NCI-H446 treated with DMSO at 0.1 percent for 48 hours (cell line): ENCODE measurements at regions not wholly inside any gene's neighbourhood (a gene's known extent, or its start where the extent isn't known, plus 50 kb on each side); places are given as distances from the start of the nearest gene placed in this dataset.

ENCODE experiments used
- DNase-seq: peaks from one replicate; lab custom pipeline; 2025; lab: John Stamatoyannopoulos, UW

DNA sequence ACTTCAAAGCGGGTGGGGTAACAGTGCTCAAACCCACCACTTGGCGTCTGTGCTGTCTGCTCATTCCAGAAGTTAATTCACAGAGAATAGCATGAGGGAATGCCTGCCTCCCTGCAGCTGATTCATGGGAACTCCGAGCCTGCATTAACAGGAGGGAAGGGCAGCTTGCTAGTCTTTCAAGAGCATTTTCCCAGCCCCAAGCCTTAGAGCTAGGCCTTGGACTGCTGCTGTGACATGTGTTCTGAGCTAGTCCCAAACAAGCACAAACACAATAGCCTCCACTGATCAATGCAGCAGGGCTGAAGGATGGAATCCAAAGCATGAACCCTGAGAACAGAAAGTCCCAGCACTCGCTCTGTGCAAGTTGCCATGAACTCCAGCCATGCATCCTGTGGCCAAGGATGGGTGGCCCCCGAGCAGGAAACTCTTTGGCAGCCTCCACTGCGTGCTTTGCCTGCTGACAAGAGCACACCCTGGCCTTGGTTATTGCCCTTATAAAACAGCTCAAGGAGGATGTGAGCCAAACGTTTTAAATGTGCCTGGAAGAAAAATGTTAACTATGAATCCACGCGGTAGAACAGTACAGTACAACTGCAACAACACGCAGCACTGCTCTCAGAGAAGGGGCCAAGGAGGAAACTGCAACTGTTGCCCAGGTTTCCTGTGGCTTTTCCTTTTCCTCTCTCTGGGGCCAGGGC is 653.1 kb upstream of the KLF4 start:
- DNase-seq: no peak

DNA sequence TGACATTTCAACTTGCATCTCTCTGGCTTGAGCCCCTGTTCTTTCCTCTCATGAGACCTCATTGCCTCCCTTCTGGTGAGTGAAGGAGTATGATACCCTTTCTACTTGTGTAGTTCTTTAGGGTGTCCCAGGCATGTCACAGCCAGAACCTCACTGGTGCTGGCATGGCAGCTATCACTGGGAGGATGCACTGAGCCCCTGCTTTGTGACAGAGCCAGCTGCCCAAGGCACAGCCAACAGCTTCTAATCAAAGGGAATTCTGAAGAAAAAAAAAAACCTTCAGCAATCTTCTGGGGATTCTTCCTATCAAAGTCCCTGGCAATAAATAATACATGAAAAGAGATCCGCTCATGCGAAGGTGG is 652.6 kb upstream of the KLF4 start:
- no peak for DNase-seq

DNA sequence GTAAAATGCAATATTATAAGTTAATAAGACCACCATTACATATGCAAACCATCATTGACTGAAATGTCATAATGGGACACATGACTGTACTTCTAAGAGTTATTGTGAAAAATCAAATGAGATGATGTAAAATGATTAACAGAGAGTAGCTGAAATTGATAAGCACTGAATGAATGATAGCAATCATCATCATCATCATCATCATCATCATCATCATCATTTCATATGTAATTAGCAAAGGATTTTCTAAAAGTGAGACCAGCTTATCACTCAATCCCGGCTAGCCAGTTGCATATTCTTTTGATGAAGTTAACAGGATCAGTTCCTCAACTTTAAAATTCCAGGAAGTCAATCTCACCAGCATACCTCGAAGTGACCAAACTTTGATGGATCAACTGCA is 650.3 kb upstream of the KLF4 start:
- DNase-seq: no peak

DNA sequence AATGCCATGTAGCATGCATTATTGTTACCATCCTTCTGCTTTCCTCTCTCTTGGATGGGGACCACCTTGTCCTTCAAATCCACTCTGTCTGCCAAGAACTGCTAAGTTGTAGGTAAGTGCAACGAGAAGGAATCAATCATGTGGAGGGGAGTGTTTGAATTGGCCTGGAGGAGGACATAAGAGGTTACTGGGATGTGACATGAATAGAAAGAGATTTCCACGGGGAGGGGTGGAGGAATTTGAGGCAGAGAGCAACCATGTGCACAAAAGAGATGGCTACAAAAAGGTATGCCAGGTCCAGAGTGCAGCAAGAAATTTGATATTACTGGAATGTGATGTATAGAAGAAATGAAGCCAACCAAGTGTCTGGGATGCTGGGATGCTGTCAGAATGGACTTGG is 648.9 kb upstream of the KLF4 start:
- DNase-seq: no peak

DNA sequence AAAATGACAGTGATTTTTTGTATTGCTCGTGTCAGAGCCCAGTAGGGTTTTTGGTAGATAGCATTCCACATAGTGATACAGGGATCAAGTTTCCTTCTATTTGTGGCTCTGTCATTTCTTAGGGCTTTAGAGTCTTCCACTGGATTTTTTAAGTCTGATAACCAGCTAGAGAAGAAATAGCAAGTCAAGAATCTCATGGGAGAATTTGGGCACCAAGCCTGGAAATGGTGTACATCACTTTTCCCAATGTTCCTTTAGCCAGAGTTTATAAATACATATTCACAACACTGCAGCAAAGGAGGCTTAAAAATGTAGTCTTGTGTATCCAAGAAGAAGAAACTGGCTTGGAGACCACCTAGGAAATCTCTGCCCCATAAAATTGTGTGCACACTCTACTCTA is 647.1 kb upstream of the KLF4 start:
- DNase-seq: no peak

DNA sequence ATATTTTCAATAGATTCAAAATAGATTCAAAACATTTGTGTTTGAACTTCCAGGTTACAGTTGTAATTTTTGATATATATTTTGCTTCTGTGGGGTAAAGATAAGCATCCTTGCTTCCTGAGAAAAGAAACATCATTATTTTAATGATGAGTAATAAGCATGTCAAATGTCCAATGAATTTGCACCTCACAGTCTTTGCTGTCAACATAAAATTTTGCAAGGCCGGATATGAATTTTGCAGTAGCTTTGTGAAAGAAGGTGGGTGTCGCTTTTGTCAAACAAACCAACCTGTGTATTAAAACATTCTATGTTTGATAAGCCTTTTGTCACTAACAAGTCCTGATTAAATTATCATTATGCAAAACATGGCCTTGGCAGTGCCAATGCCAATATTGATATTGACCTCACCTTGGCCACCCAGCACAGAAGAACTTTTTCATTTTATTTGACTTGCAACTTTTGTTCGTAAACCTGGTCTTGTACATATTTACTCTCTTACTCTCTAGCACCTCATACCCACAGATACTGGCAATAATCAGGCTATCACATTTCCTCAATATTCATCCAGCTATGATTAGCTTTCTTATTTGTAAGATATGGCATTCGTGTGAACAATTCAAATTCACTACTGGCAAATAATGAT is 645.0 kb upstream of the KLF4 start:
- DNase-seq: no peak

DNA sequence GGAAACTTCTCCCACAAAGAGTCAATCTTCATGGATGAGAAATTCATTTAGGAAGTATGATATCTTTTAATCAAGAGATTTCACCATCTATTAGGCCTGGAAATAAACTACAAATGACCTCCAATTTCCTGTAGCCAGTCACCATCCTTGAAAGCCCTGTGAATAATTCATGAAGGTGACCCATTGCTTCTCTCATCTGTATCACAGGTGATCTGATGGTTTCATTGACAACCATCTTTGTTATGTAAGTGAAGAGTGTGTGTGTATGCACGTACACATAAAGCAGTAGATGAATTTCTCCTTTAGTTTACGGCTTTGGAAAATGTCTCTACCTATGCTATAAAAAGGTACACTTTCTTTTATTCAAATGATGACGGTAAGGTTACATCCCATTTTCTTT is 644.1 kb upstream of the KLF4 start:
- DNase-seq: no peak

DNA sequence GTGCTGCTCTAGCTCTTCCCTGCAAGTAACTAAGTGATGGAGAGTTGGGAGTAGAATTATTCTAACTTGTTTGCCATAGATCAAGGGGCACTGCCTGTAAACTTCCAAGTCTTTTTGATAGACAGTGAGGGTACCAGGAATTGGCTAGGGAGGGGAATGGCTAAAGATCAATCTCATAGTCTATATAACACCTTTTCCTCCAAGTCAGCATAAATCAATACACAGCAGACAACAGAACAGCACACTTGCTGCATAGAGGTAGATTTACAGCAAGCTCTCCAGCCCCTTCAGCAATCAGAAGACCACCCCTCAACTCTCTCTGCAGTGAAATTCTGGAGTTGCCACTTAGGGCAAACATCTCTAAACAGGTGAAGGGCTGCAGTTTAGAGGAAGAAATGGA is 643.5 kb upstream of the KLF4 start:
- no peak for DNase-seq

DNA sequence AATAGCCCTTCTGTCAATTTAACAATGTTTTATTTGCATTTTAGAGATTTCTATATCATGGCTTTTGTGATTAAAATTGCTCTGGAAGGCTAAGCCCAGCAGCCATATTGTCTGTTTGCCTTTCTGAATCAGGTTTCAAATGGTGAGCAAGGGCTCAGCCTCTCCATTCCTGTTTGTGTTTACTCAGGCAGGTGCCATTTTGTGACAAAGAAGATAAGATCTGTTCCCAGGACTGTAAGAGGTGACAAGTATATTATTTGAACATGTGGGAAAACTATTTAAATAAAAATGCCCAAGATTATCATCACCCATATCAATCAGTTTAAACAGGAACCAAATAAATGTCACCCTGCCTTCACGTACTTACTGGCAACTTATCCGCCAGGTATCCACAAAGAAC is 641.3 kb upstream of the KLF4 start:
- no peak for DNase-seq

DNA sequence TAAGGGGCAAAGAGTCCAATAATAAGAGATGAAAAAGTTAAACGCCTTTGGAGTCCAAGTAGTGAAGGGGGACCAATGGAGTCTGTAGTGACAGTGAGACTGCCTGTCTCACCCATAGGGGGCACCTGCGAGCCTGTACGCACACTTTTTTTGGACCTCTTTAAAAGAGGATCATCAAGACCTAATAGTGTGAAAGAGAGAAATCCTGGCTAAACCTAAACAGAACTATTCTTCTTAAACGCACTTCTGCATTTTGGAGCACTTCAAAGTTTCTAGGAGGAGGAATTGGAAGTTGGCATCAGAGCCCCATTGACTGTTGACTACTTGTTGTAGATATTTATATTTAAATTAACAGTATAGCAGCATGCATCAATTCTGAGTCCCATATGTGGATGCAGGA is 636.1 kb upstream of the KLF4 start:
- DNase-seq: no peak

DNA sequence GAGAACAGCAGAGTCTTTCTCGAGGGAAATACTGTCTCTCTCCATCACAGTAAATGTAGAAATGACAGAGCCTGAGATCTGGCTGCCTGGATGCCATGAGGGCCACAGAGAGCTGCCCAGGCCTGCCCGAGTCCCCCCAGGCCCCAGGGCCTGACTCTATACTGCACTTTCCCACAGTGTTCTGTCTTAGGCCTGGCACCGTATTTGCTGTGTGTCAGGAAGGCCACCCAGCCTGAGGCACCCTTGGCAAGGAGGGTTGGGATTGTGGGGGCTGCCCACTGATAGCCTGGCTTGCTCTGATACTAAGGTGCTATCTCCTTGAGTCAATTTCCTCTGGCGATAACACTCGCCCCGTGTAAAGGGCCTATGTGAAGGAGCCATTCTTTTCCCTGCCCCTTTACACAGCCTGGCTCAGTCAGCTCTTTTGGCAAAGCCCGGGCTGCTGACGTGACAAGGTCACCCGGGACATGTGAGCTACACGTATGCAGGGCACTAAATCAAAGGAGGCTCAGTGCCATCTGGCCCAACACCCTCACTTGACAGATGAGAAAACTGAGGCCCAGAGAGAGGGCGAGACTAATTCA is 630.1 kb upstream of the KLF4 start:
- DNase-seq: no peak

DNA sequence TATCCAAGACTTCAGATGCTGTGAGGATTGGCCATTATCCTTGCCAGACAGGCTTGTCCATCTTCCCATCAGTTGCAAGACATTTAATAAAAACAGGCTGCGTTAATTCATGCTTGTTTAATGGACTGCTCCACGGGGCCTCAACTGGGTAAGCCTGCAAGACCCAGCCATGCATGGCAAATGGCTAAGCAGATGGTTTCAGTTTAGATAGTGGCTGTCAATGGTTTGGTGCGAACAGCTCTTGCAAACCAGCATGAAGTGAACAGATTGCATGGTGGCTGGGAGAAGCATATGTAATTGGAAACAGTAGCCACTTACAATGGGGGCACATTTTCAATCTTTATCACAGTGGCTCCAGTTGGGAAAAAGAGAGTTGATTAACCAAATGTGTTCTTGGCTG is 628.2 kb upstream of the KLF4 start:
- peak; percentile 2 for DNase-seq

DNA sequence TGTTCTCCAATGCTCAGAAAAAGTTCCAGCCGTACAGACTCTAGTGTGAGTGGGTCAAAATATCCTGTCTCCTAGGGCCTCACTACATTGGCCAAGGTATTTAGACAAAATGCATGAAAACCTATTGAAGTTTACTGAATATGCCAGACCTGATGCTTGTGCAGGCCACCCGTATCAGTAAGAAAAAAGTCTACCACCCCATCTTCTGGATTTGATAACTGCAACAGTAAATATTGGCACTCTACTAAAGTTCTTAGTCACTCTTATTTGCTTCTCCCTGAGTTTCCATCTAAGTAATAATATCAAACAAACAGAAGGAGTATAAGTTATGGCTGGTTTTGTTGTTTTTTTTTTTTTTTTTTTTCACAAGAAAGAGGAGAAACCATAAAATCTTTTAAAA is 627.7 kb upstream of the KLF4 start:
- no peak for DNase-seq

DNA sequence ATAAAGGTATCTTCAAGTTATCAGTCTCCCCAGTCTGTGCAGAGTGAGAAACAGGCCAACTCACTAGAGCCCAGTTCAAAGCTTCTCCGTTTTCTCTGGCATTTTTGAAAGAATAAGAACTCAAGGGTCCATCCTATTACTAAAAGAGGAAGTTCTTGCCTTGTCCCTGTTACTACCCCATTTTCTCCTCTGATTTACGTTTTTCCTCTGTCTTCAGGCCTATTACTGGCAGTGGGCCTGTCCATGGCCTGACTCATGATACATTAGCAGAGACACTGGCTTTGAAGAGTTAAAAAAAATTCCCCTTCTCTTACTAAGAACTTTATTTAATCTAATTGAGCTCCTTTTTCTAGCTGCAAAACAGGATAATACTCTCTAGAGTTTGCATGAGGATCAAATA is 624.0 kb upstream of the KLF4 start:
- DNase-seq: no peak

DNA sequence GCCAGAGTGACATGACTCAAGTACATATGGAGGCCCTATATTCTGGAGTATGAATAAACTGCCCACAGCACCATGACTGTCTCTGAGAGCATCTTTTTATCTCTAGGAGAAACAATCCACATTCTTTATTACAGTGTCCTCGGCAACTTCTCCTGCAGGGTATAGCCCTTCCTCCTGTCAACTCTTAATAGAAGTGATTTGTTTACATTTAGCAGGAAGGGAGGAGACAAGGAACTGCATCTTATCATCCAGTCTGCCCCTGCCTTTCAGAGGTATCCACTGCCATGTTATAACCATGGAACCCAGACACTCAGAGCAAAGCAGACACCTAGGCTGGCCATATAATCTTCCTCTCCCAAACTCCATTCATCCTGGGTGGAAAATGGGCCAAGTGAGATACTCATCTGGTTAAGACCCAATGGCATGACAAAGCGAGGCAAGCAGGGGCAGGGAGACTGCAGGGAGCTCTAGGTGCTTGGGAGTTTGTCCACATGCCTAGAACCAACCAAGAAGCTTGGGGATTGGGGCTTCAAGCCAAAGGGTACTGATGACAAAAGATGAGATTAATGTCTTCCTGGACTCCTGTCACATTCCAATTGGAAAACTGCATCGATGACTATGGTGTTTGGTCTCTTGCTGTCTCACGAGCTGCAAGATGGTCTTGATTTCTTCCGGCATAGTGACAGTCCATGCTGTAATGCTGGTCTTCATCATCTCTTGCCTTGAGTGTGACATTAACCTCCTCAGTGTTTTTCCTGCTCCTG is 620.5 kb upstream of the KLF4 start:
- no peak for DNase-seq

DNA sequence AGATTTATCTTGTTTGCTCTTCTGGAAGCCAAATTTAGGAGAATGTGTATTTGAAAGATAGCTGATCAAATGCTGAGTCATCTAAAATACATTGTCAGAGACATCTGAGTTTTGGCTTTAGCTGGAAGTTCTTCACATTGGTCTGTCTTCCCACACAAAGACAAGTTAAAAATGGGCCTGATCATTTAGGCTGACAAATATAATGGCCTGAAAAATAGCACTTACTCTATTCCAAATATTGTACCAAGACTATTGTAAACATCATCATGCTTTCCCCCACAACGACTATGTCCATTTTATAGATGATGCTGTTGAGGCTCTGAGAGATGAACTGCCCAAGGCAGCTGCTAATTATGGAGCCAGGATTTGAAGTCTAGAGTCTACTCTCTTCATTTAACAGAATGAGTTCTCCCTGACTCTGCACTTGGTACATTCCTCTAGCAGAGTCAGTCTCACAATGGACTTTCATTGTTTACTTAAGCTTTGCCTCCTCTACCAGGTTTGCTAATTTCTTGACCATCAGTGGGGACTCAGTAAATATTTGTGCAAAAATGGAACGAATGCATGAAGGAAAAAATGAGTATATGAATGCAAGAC is 619.4 kb upstream of the KLF4 start:
- no peak for DNase-seq

DNA sequence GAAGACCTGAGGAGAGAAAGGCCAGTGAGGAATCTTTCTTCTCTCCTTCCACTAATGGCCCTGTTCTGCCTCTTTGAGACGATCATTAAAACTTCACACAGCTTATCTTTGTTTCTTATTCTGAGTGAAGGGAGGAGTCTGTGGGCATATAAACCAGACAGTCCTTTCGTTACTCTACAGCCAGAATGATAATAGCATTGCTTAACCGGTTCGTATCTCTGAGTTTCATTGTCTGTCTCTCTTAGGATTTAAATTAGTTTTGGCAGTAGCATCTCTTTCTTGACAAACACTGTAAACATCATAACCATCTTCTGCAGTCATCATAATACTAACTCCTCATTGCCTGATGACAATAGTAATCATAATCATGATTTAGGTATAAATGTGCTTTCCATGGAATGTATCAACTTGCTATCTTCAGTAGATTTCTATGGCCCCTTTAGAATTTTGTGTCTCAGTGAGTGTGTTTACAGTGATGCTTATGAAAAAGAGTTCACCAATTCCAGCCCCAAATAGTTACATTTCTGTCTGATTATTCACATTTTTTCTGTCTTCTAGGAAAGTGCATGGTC is 618.8 kb upstream of the KLF4 start:
- DNase-seq: no peak

DNA sequence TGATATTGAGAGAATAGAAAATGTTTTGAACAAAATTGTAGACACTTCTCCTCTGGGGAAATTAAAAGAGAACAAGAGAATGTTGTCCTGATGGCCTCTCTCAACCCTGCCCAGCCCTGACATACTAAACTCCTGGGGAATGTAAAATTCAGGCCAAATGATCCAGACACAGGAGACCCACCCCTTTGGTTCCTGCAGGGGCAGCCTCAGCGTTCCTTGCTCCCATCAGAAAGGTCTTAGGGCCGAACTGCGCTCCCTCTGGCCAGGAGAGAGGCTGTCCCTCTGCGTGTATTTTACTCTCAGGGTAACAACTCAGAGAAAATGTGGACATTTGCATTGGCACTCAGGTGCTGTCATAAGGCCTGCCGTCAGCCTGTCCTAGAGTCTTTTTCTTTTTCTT is 616.3 kb upstream of the KLF4 start:
- DNase-seq: no peak

DNA sequence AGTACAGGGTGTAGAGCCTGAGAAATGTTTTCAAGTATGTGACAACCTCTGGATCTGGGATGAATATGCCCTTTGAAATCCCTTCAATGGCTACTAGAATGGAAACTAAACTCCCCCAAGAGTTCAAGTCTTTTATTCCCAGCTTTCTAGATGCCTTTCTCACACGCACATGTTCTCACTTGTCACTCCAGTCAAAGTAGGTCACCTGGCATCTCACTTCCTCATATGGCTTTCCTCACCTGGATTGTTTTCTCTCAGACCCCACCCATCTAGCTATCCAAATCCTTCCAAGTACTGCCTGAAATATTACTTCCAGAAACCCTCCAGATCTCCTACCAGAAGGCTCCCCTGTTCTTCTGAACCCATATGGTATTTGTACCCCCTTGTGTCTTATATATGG is 615.4 kb upstream of the KLF4 start:
- DNase-seq: no peak

DNA sequence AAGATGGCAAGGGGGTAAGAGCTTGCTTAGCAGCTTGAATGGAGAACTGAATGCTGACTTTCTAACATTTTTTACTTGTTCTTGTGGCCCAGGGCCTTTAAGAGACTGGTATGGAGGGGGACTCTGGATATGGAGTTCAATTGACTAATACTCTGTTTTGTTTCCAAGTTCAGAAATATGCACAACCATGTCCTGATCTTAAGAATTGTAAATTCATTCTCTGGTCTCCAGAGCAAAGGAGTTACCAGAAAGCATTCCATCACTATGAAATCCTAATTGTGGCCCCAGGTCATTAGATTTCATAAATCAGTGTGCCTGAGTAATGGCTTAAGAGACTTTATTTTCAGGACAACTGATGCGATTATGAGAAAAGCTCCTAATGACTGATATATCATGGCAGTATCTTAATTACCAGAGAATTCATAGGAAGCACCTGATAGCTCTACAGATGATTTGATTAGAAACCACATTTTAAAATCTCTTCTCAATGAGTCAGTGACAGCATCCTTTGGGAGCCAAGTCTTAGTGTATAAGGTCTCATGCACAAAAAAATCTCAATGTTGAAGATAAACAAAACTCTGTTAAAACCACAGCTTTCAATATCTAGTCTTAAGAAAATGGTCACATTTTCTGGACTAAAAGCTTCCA is 613.6 kb upstream of the KLF4 start:
- DNase-seq: no peak

DNA sequence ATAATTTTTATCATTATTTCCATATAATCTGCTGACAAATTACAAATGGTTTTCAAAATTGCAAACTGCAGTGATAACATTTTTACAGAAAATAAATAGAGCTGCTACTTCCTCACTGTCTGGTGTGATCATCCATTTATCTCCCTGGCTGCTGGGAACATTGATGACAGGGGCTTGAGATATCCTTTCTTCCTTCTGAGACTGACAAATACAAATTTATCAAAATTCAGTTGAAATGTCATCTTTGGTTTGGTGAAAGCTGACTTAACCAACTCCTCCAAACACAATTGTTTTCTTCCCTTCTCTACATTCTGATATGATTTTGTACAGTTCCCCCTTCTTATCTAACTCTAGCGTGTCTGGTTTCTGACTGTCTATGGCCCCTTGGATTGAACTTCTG is 611.8 kb upstream of the KLF4 start:
- DNase-seq: no peak

DNA sequence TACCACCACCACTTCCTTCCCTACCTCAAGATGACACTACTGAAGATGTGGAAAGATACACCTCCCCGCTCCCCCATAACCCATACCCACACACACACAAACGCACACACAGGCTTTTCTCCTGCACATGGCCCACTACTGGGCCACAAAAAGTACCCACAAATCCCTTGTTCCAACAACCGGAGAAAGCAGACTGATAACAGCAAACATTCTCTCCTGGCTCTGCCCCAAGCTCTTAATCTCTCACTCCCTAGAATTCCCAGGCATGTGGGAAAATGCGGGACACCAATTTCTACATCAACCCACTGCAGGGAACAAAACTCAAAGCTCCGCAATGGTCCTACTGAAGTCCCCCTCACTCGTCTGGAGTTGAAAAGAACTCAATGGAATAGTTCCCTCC is 611.0 kb upstream of the KLF4 start:
- DNase-seq: no peak
